GM18519 (cell line): ENCODE measurements at regions not wholly inside any gene's neighbourhood (a gene's known extent, or its start where the extent isn't known, plus 50 kb on each side); places are given as distances from the start of the nearest gene placed in this dataset.
"Not testable (repeated sequence)": the region's sequence is repeated elsewhere in the genome, so short reads cannot be mapped to it uniquely, and the experiment has no call there.

Experiments
- ATAC-seq: cut with Tn5 transposase; IDR thresholded peaks from one replicate; pipeline ENCODE4 v1.9.1; 2021; ENCODE audit warnings: mild to moderate bottlenecking, moderate library complexity; ENCODE audit not compliant: unreplicated experiment, low FRiP score

DNA sequence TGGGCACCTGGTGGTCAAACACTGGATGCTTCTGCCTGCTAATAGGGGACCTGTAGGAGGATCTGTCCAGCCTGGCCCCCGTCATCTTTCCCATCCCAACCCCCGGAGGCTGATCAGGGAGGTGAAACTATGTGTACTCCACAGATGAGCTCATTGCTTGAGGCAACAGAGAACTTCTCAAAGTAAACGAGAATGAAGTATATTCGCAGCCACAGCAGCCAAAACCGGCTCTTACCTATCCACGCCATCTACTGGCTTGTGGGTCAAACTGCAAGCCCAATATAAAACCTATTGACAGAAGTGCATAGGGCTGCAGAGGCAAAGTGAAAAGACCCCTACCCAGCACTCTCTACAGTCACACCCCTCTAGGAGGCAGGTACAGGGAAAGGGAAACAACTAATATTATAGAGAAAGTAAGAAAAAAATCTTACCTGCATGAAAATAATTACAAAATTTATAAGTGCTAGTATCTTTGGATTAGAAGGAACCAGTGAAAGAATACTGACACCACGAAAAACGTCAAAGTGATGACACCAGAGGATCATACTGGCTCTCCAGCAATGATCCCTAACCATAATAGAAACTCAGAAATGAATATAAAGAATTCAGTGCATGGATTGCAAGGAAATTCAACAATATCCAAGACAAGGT is 973.5 kb downstream of the ANKRD7 start:
- peak; percentile 92 for ATAC-seq

DNA sequence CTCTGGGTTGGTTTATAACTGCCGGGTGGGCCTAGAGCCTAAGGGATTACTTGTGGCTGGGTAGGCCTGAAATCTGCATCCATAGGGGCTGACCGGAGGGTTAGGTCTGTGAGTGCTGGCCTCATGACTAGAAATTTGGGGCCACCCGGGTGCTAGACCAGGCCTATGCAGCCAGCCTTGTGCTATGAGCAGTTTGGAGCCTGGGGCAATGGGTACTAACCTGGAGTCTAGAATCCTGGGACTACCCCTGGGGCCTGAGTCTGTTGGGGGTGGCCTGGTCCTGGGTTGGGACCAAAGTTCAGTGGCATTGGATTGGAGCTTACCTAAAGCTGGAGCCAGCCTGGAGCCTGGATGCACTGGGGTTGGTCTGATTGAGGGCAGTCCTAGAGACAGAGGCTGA is 995.2 kb downstream of the ANKRD7 start:
- ATAC-seq = no peak

GRCh38 chr7:119223930-119224329 is 999.4 kb downstream of the ANKRD7 start:
- no peak for ATAC-seq

DNA sequence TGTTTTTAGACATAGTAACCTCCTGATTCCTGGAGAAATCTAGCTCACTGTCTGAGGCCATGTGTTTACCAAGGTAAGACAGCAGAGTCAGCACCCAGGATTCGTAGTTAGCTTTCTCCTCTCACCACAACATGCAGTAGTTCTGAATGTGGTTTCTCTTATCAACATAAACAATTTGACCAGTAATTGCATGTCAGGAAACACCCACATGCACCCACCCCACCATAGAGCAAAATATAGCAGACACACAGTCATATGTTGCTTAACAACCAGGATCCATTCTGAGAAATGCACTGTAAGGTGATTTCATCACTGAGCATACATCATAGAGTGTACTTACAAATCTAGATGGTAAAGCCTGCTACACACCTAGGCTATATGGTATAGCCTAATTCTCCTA is 1004.0 kb downstream of the ANKRD7 start:
- peak; percentile 56 for ATAC-seq

DNA sequence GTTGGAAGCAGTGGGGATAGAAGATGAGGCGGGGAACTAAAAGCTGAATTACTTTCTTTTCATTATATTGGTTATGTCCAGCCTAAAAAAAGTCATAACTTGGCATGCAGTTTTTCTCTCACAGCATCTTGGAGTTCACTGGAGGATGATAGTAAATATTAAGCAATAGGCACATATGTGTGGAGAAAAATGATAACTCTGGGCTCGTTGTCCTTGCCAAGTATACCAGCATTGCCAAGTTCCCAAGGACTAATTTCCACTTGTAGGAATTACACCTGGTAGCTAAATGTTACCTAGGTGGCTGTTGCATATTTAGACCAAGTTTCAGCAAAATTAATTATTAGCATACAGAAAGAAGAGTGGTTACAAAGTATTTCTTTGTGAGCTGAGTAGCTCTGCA is 1007.6 kb downstream of the ANKRD7 start:
- ATAC-seq = no peak

GRCh38 chr7:119233015-119233414 is 1008.5 kb downstream of the ANKRD7 start:
- ATAC-seq = no peak

- no peak for ATAC-seq
Observed at GRCh38 chr7:119252962-119253361, 1020.0 kb upstream of the KCND2 start.

- no peak for ATAC-seq
Observed at GRCh38 chr7:119254742-119255141, 1018.2 kb upstream of the KCND2 start.

GRCh38 chr7:119256001-119256400 is 1017.0 kb upstream of the KCND2 start:
- ATAC-seq = no peak

GRCh38 chr7:119256446-119257131 is 1016.4 kb upstream of the KCND2 start:
- ATAC-seq = no peak

- ATAC-seq = not testable (repeated sequence)
Observed at GRCh38 chr7:119266790-119267189, 1006.2 kb upstream of the KCND2 start.

DNA sequence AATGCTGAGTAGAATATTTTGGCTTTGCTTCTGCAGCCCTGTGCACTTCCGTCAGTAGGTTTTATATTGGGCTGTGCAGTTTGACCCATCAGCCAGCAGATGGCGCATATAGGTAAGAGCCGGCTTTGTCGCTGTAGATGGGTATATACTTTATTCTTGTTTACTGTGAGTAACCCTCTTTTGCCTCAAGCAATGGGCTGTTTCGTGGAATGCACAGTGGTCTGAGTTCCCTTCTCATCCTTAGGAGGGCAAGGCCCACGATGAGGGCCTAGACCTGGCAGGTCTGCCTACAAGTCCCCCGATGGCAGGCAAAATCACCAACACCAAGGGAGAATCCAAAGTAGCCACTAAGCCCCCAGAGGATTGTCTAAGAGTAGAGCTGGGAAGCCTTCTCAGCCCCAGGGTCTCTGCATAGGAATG is 1002.9 kb upstream of the KCND2 start:
- ATAC-seq = peak; percentile 94

- no peak for ATAC-seq
Observed at GRCh38 chr7:119270644-119271043, 1002.3 kb upstream of the KCND2 start.

GRCh38 chr7:119271147-119271779 is 1001.7 kb upstream of the KCND2 start:
- no peak for ATAC-seq

DNA sequence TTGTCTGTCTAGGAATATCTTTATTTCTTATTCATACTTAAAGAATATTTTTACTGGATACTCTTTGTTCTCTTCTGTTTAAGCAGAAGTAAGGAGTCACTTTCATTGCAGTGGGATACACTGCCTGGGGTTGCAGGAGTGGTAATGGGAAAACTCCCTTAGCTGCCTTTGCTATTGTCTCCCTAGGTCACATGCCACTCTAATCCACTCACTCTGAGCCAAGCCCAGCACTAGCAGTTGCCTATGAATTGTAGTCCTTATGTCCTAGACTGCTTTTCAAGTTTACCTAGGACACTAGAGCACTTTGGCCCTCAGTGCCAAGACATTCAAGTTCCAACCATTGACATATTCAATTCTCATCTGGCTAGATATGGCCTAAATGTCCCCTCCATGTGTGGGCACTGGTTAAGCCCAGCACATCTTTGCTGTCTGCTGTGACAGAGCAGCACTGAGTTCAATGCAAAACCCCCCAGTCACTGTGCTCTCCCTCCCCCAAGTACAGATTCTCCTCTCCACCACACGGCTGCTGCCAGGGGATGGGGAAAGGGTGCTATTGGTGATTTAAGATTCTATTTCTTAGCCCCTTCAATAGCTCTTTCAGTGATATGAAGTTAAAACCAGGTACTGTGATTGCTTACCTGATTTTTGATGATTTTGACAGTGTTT is 991.7 kb upstream of the KCND2 start:
- no peak for ATAC-seq

- ATAC-seq = no peak
Observed at GRCh38 chr7:119283353-119283752, 989.6 kb upstream of the KCND2 start.

GRCh38 chr7:119288416-119288815 is 984.6 kb upstream of the KCND2 start:
- ATAC-seq = no peak

GRCh38 chr7:119300341-119300740 is 972.6 kb upstream of the KCND2 start:
- not testable (repeated sequence) for ATAC-seq

DNA sequence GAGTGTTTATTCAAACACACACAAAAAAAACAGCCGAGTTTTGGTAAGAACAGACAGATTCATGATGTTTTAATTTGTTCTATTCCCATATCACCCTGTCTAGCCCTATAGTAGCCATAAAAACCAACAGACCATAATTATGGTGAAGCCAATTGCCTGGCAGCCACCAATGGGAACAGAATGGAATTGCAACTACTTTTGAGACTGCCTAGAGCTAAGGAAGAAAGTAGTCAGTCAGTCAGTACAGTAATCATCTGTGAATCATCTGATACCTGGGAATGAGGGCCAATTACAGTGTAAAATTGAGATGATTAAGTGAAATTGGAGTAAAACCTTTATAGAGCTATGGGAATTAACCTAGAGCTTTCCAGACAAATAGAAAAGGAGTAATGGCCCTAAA is 952.7 kb upstream of the KCND2 start:
- no peak for ATAC-seq

- no peak for ATAC-seq
Observed at GRCh38 chr7:119329715-119330114, 943.3 kb upstream of the KCND2 start.

- no peak for ATAC-seq
Observed at GRCh38 chr7:119335405-119335804, 937.6 kb upstream of the KCND2 start.
